Thyroid gland (tissue), 4 donors: ENCODE measurements at regions not wholly inside any gene's neighbourhood (a gene's known extent, or its start where the extent isn't known, plus 50 kb on each side); places are given as distances from the start of the nearest gene placed in this dataset.
A peak's percentile ranks its signal among the peaks of the same experiment; 100 is the strongest.

Experiments used
- DNase-seq, 2 donors: peaks; one replicate each; pipeline ENCODE4 v3.0.0-alpha.2; 2019
- H3K27ac ChIP-seq, 3 donors: fragments of 200-600 bp; sonication (generic); 1 replicate in 2 of 3; 2 replicates in 1 of 3; pipeline ENCODE4 v1.5.1; 2016 to 2019; ENCODE audit warnings: mild to moderate bottlenecking in 1 of 3, moderate library complexity in 1 of 3
- H3K27me3 ChIP-seq: fragments of 200-600 bp; sonication (generic); one replicate; pipeline ENCODE4 v1.5.1; 2019
- H3K36me3 ChIP-seq, 2 donors: fragments of 200-600 bp; sonication (generic); one replicate each; pipeline ENCODE4 v1.5.1; 2016 to 2019
- H3K4me1 ChIP-seq, 2 donors: fragments of 200-600 bp; sonication (generic); one replicate each; pipeline ENCODE4 v1.5.1; 2017 to 2019
- H3K4me3 ChIP-seq, 3 donors: fragments of 200-600 bp; sonication (generic); replicated peaks in 1 of 3; 1 replicate in 2 of 3; 2 replicates in 1 of 3; pipeline ENCODE4 v1.5.1; 2016; ENCODE audit warnings: mild to moderate bottlenecking in 1 of 3
- H3K9me3 ChIP-seq: fragments of 200-600 bp; sonication (generic); one replicate; pipeline ENCODE4 v1.5.1; 2017
- POLR2A ChIP-seq, 2 donors: fragments of 450-650 bp; IDR thresholded peaks; one replicate each; pipeline ENCODE4 v1.6.1; 2017; ENCODE audit warnings: antibody characterized with exemption in 2 of 2, mild to moderate bottlenecking in 2 of 2, moderate library complexity in 1 of 2
- WGBS, 2 donors: methylation state at CpG; one replicate each; pipeline ENCODE4 v1.1.5; 2017; 5-methylcytosine and 5-hydroxymethylcytosine counted together
- intact Hi-C: fragments of 100-400 bp; cut with DNase I; formaldehyde crosslinking; loops from one replicate; pipeline ENCODE4 v1.15.1; 2023
- TF ChIP-seq, protein P1 (sequence below), 6 experiments: fragments of 200-600 bp in 3 of 6; fragments of 450-650 bp in 3 of 6; sonication (generic) in 3 of 6; IDR thresholded peaks; one replicate each; pipeline ENCODE4 v1.5.1; 2016 to 2019; ENCODE audit warnings: antibody characterized with exemption in 6 of 6, mild to moderate bottlenecking in 2 of 6, inconsistent platforms in 1 of 6, moderate library complexity in 1 of 6

GRCh38 chr3:25854214-25854613 is 64.3 kb downstream of the OXSM start:
- Histone ChIP-seq H3K4me1 (peaks cover 3 to 13% of the 10 kb centered on the region in 2 donors), H3K27me3 (no peaks in the 10 kb centered on the region), H3K36me3 (no peaks in the 10 kb centered on the region), H3K9me3 (no peaks in the 10 kb centered on the region), H3K27ac (no peak overlapping the region), H3K4me3 (no peak overlapping the region)
- 80 to 83% methylated on average over 1 of the region's 1 CpG for WGBS, 2 donors
- intact Hi-C loops = no loop called here
- TF ChIP-seq POLR2A (IDR thresholded peaks at IDR 0.05) = no peak
- TF ChIP-seq, protein P1, sequence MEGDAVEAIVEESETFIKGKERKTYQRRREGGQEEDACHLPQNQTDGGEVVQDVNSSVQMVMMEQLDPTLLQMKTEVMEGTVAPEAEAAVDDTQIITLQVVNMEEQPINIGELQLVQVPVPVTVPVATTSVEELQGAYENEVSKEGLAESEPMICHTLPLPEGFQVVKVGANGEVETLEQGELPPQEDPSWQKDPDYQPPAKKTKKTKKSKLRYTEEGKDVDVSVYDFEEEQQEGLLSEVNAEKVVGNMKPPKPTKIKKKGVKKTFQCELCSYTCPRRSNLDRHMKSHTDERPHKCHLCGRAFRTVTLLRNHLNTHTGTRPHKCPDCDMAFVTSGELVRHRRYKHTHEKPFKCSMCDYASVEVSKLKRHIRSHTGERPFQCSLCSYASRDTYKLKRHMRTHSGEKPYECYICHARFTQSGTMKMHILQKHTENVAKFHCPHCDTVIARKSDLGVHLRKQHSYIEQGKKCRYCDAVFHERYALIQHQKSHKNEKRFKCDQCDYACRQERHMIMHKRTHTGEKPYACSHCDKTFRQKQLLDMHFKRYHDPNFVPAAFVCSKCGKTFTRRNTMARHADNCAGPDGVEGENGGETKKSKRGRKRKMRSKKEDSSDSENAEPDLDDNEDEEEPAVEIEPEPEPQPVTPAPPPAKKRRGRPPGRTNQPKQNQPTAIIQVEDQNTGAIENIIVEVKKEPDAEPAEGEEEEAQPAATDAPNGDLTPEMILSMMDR (IDR thresholded peaks at IDR 0.05) = no peak
- no peak for DNase-seq

DNA sequence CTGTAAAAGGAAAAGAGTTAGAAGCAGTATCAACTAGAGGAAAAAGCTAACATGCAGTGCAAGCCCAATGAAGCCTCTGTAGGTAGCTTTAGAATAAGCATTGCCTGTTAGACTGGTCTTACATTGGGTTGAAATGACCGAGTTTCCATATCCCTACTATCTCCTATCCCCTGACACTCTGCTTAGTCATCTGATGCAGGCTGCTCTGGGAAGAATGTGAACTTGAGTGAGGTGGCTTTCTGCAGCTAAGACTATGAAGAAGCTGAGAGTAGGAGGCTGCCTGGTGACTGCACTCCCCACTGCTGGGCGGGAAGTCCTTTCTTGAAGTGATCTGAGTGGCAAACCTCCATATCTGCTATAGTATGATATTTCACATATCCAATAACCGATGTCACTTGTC is 64.7 kb downstream of the OXSM start:
- H3K4me1 ChIP-seq = peaks cover 3 to 13% of the 10 kb centered on the region in 2 donors
- no peaks in the 10 kb centered on the region for H3K27me3 ChIP-seq
- no peak overlapping the region for H3K27ac ChIP-seq
- intact Hi-C loops = loop anchor here (5.0 kb wide), 1 partner anchor 207 kb away; no protein-coding TSS in a partner anchor
- no peaks in the 10 kb centered on the region for H3K36me3 ChIP-seq
- H3K4me3 ChIP-seq = no peak overlapping the region
- 82 to 83% methylated on average over 3 of the region's 3 CpGs for WGBS, 2 donors
- no peaks in the 10 kb centered on the region for H3K9me3 ChIP-seq
- TF ChIP-seq POLR2A (IDR thresholded peaks at IDR 0.05) = no peak
- TF ChIP-seq, protein P1 (IDR thresholded peaks at IDR 0.05) = no peak
- DNase-seq = no peak

DNA sequence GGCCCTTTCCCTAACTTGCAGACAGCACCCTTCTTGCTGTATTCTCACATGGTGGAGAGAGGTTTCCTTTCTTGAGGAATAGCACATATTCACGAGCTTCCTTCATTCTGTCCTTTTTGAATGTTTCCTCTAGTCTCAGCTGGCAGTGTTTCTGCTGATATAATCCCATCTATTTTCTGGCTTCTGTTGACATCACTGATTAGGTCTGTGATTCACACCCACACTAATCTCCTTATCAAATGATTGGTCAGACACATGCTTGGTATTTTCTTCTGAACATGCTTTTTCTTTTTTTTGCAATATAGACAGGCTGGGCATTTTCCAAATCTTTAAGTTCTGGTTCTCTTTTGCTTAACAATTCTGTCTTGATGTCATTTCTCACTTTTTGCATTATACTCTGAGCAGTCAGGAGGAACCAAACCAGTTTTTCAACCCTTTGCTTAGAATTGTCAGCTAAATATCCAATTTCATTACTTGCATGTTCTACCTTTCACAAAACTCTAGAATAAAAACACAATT is 65.4 kb downstream of the OXSM start:
- WGBS, 2 donors = 53 to 60% methylated on average over 1 of the region's 1 CpG
- Histone ChIP-seq H3K9me3 (no peaks in the 10 kb centered on the region), H3K4me3 (no peak overlapping the region), H3K27me3 (no peaks in the 10 kb centered on the region), H3K27ac (no peak overlapping the region), H3K36me3 (no peaks in the 10 kb centered on the region), H3K4me1 (peaks cover 3 to 13% of the 10 kb centered on the region in 2 donors)
- TF ChIP-seq, protein P1 (IDR thresholded peaks at IDR 0.05) = no peak
- no peak for TF ChIP-seq POLR2A (IDR thresholded peaks at IDR 0.05)
- intact Hi-C loops = loop anchor here (5.0 kb wide), 1 partner anchor 208 kb away; no protein-coding TSS in a partner anchor
- DNase-seq = no peak

GRCh38 chr3:25856902-25857518 is 67.1 kb downstream of the OXSM start:
- H3K4me1 ChIP-seq = peaks cover 3 to 13% of the 10 kb centered on the region in 2 donors
- H3K4me3 ChIP-seq = no peak overlapping the region
- H3K27ac ChIP-seq = no peak overlapping the region
- no peaks in the 10 kb centered on the region for H3K36me3 ChIP-seq
- H3K9me3 ChIP-seq = no peaks in the 10 kb centered on the region
- intact Hi-C loops = loop anchor here (5.0 kb wide), 1 partner anchor 210 kb away; no protein-coding TSS in a partner anchor
- 54 to 74% methylated on average over 3 of the region's 3 CpGs for WGBS, 2 donors
- TF ChIP-seq POLR2A (IDR thresholded peaks at IDR 0.05) = no peak
- TF ChIP-seq, protein P1 (IDR thresholded peaks at IDR 0.05) = peak in 5 of 6 experiments; percentile 40 to 77 (median 66)
- DNase-seq = no peak
- no peaks in the 10 kb centered on the region for H3K27me3 ChIP-seq

DNA sequence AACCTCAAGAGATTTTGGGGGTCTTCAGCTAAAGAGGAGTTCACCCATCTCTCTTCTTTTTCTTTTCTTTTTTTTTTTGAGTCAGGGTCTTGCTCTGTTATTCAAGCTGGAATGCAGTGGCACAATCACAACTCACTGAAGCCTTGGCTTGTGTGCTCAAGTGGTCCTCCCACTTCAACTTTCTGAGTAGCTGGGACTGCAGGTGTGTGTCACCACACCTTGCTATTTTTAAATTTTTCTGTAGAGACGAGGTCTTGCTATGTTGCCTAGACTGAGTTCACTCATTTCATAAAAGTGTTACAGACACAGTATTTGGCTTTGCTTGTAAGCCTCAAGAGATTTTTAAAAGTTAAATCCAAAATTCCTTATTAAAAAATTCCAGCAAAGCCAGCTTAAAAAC is 71.7 kb downstream of the OXSM start:
- 73 to 79% methylated on average over 1 of the region's 1 CpG for WGBS, 2 donors

More for the DNA sequence above, 71.7 kb downstream of the OXSM start:
- Histone ChIP-seq H3K4me1 (no peaks in the 10 kb centered on the region), H3K9me3 (no peaks in the 10 kb centered on the region), H3K36me3 (no peaks in the 10 kb centered on the region), H3K27me3 (no peaks in the 10 kb centered on the region), H3K27ac (no peak overlapping the region), H3K4me3 (no peak overlapping the region)
- intact Hi-C loops = no loop called here
- TF ChIP-seq, protein P1 (IDR thresholded peaks at IDR 0.05) = no peak
- no peak for TF ChIP-seq POLR2A (IDR thresholded peaks at IDR 0.05)
- DNase-seq = no peak
